HFFc6 (cell line): ENCODE measurements at regions not wholly inside any gene's neighbourhood (a gene's known extent, or its start where the extent isn't known, plus 50 kb on each side); places are given as distances from the start of the nearest gene placed in this dataset.
A peak's percentile ranks its signal among the peaks of the same experiment; 100 is the strongest.

Source experiments
- DNase-seq: peaks from one replicate; pipeline ENCODE4 v3.0.0-alpha.2; 2018
- H3K27ac Mint-ChIP-seq: 2 replicates; pipeline ENCODE4 v1.8.0; 2020; ENCODE audit warnings: mild to moderate bottlenecking, mixed read lengths
- H3K27me3 Mint-ChIP-seq: 2 replicates; pipeline ENCODE4 v1.8.0; 2021; ENCODE audit warnings: mild to moderate bottlenecking, moderate library complexity, mixed read lengths; ENCODE audit not compliant: insufficient read depth
- H3K36me3 Mint-ChIP-seq: 2 replicates; pipeline ENCODE4 v1.8.0; 2021; ENCODE audit warnings: low read depth, mixed read lengths
- H3K4me1 Mint-ChIP-seq: 2 replicates; pipeline ENCODE4 v1.8.0; 2020; ENCODE audit warnings: low read depth, mixed read lengths
- H3K4me3 Mint-ChIP-seq: 2 replicates; pipeline ENCODE4 v1.8.0; 2020; ENCODE audit warnings: mild to moderate bottlenecking, moderate library complexity, mixed read lengths
- H3K9me3 Mint-ChIP-seq: 2 replicates; pipeline ENCODE4 v1.8.0; 2020; ENCODE audit warnings: mild to moderate bottlenecking, mixed read lengths
- CTCF ChIP-seq: fragments of 200-600 bp; sonication (generic); IDR thresholded peaks from 2 replicates; pipeline ENCODE4 v1.5.0; 2021; ENCODE audit warnings: antibody characterized with exemption, mild to moderate bottlenecking

GRCh38 chr10:105973360-105973759, 1191.1 kb downstream of the SORCS1 start:
- Mint-ChIP-seq H3K9me3 (peaks cover 19% of the 10 kb centered on the region), H3K36me3 (no peaks in the 10 kb centered on the region), H3K4me3 (peak overlapping the region; percentile 84; the same call in 1 of the 2 replicates), H3K27ac (no peak overlapping the region), H3K4me1 (no peaks in the 10 kb centered on the region; the same call in 1 of the 2 replicates), H3K27me3 (no peaks in the 10 kb centered on the region; the same call in 1 of the 2 replicates)
- TF ChIP-seq CTCF, result no peak
- no peak for DNase-seq

GRCh38 chr10:105971460-105971859, 1193.0 kb downstream of the SORCS1 start:
- no peaks in the 10 kb centered on the region; the same call in 1 of the 2 replicates for H3K4me1 Mint-ChIP-seq
- no peak for DNase-seq
- no peak overlapping the region for H3K27ac Mint-ChIP-seq
- H3K4me3 Mint-ChIP-seq, result no peak overlapping the region
- no peak for TF ChIP-seq CTCF
- no peaks in the 10 kb centered on the region; the same call in 1 of the 2 replicates for H3K27me3 Mint-ChIP-seq
- H3K36me3 Mint-ChIP-seq, result no peaks in the 10 kb centered on the region
- peaks cover 10% of the 10 kb centered on the region for H3K9me3 Mint-ChIP-seq

- Mint-ChIP-seq H3K4me1 (no peaks in the 10 kb centered on the region; the same call in 1 of the 2 replicates), H3K27ac (no peak overlapping the region), H3K9me3 (peaks cover 10% of the 10 kb centered on the region), H3K4me3 (peak overlapping the region; percentile 43; the same call in 1 of the 2 replicates), H3K36me3 (no peaks in the 10 kb centered on the region), H3K27me3 (no peaks in the 10 kb centered on the region)
- no peak for TF ChIP-seq CTCF
- DNase-seq, result no peak
Measured at GRCh38 chr10:105969884-105970377, 1194.6 kb downstream of the SORCS1 start.

- Mint-ChIP-seq H3K4me1 (no peaks in the 10 kb centered on the region; the same call in 1 of the 2 replicates), H3K27ac (no peak overlapping the region), H3K27me3 (no peaks in the 10 kb centered on the region), H3K4me3 (no peak overlapping the region), H3K9me3 (peaks cover 10% of the 10 kb centered on the region), H3K36me3 (no peaks in the 10 kb centered on the region)
- TF ChIP-seq CTCF, result no peak
- no peak for DNase-seq
Measured at GRCh38 chr10:105968666-105969065, 1195.8 kb downstream of the SORCS1 start.

- no peaks in the 10 kb centered on the region for H3K4me1 Mint-ChIP-seq
- H3K27ac Mint-ChIP-seq, result no peak overlapping the region
- H3K27me3 Mint-ChIP-seq, result no peaks in the 10 kb centered on the region
- TF ChIP-seq CTCF, result no peak
- H3K4me3 Mint-ChIP-seq, result no peak overlapping the region
- peaks cover 10% of the 10 kb centered on the region for H3K9me3 Mint-ChIP-seq
- no peaks in the 10 kb centered on the region for H3K36me3 Mint-ChIP-seq
- no peak for DNase-seq
Measured at GRCh38 chr10:105967256-105967655, 1197.2 kb downstream of the SORCS1 start.
